ENCODE measurements at regions not wholly inside any gene's neighbourhood (a gene's known extent, or its start where the extent isn't known, plus 50 kb on each side); places are given as distances from the start of the nearest gene placed in this dataset.
A peak's percentile ranks its signal among the peaks of the same experiment; 100 is the strongest.

DNA sequence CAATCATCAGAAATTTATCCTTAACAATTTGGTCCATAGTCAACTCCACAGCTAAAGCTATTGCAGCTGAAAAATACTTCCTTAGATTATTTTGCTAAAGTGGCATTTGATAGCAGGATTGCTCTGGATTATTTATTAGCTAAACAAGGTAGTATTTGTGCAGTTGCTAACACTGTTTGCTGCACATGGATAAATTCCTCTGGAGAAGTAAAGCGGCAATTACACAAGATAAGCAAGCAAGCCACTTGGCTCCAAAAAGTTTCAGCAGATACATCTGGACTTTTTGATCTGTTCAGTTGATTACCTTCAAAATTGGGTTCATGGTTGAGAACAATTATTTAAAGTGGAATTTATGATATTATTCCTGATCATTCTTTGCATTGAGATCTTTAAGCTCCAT, 971.5 kb downstream of the C4orf33 start:
- no peaks in the 10 kb centered on the region for H3K9me3 ChIP-seq (ENCODE audit: low read length)
- H2AFZ ChIP-seq (ENCODE audit: low read depth, low read length): no peak overlapping the region
- TF ChIP-seq, protein P1, sequence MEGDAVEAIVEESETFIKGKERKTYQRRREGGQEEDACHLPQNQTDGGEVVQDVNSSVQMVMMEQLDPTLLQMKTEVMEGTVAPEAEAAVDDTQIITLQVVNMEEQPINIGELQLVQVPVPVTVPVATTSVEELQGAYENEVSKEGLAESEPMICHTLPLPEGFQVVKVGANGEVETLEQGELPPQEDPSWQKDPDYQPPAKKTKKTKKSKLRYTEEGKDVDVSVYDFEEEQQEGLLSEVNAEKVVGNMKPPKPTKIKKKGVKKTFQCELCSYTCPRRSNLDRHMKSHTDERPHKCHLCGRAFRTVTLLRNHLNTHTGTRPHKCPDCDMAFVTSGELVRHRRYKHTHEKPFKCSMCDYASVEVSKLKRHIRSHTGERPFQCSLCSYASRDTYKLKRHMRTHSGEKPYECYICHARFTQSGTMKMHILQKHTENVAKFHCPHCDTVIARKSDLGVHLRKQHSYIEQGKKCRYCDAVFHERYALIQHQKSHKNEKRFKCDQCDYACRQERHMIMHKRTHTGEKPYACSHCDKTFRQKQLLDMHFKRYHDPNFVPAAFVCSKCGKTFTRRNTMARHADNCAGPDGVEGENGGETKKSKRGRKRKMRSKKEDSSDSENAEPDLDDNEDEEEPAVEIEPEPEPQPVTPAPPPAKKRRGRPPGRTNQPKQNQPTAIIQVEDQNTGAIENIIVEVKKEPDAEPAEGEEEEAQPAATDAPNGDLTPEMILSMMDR (IDR thresholded peaks at IDR 0.05; ENCODE audit: poor library complexity, severe bottlenecking): no peak
- TF ChIP-seq POLR2AphosphoS5 (IDR thresholded peaks at IDR 0.05) (no peak), TAF1 (IDR thresholded peaks at IDR 0.05; ENCODE audit: low read depth) (no peak), MXI1 (conservative IDR thresholded peaks at IDR 0.05; ENCODE audit: poor library complexity, severe bottlenecking) (no peak)

GRCh38 chr4:130068072-130068471, 972.1 kb downstream of the C4orf33 start:
- Histone ChIP-seq H3K79me2 (replicated peaks; ENCODE audit: insufficient read depth, low read length) (no peaks in the 10 kb centered on the region), H3K4me3 (ENCODE audit: low read length) (no peak overlapping the region)

More for the DNA sequence above, 971.5 kb downstream of the C4orf33 start:
- Histone ChIP-seq H3K4me2 (ENCODE audit: low read length) (no peak overlapping the region), H3K79me2 (replicated peaks; ENCODE audit: insufficient read depth, low read length) (no peaks in the 10 kb centered on the region), H3K9me2 (ENCODE audit: insufficient read depth, low read length) (no peaks in the 10 kb centered on the region), H3K4me3 (ENCODE audit: low read length) (no peak overlapping the region), H3K36me3 (ENCODE audit: insufficient read depth, low read length) (no peaks in the 10 kb centered on the region), H3K27me3 (ENCODE audit: insufficient read depth, low read depth, low read length) (no peaks in the 10 kb centered on the region), H3F3A (ENCODE audit: insufficient read depth, low read length, poor library complexity, severe bottlenecking) (no peaks in the 10 kb centered on the region), H4K20me1 (ENCODE audit: insufficient read depth) (no peaks in the 10 kb centered on the region), H3K27ac (ENCODE audit: low read length) (no peak overlapping the region), H3K9ac (ENCODE audit: low read length) (no peak overlapping the region)

GRCh38 chr4:130071746-130072145, 975.8 kb downstream of the C4orf33 start:
- H3K27me3 ChIP-seq (ENCODE audit: insufficient read depth, low read depth, low read length): no peaks in the 10 kb centered on the region
- H3K4me2 ChIP-seq (ENCODE audit: low read length): peak overlapping the region; percentile 6
- H3K36me3 ChIP-seq (ENCODE audit: insufficient read depth, low read length): no peaks in the 10 kb centered on the region
- H3K9me2 ChIP-seq (ENCODE audit: insufficient read depth, low read length): no peaks in the 10 kb centered on the region
- H3K79me2 ChIP-seq (replicated peaks; ENCODE audit: insufficient read depth, low read length): no peaks in the 10 kb centered on the region
- H3K9me3 ChIP-seq (ENCODE audit: low read length): no peaks in the 10 kb centered on the region
- H3K27ac ChIP-seq (ENCODE audit: low read length): no peak overlapping the region
- no peak overlapping the region for H2AFZ ChIP-seq (ENCODE audit: low read depth, low read length)
- no peak overlapping the region for H3K4me3 ChIP-seq (ENCODE audit: low read length)
- no peak for TF ChIP-seq EZH2 (IDR thresholded peaks at IDR 0.05; ENCODE audit: borderline replicate concordance, insufficient read depth, low read length, poor library complexity, severe bottlenecking)
- TF ChIP-seq EP300 (conservative IDR thresholded peaks at IDR 0.05; ENCODE audit: poor library complexity, severe bottlenecking): no peak
- TF ChIP-seq, protein P1 (IDR thresholded peaks at IDR 0.05; ENCODE audit: poor library complexity, severe bottlenecking): no peak
- no peak for TF ChIP-seq SMC3 (conservative IDR thresholded peaks at IDR 0.05; ENCODE audit: poor library complexity)
- H3K9ac ChIP-seq (ENCODE audit: low read length): no peak overlapping the region
- no peaks in the 10 kb centered on the region for H4K20me1 ChIP-seq (ENCODE audit: insufficient read depth)
- H3F3A ChIP-seq (ENCODE audit: insufficient read depth, low read length, poor library complexity, severe bottlenecking): no peaks in the 10 kb centered on the region

More at GRCh38 chr4:130068072-130068471, 972.1 kb downstream of the C4orf33 start:
- TF ChIP-seq EP300 (conservative IDR thresholded peaks at IDR 0.05; ENCODE audit: poor library complexity, severe bottlenecking) (no peak), POLR2AphosphoS5 (IDR thresholded peaks at IDR 0.05) (no peak)
- Histone ChIP-seq H2AFZ (ENCODE audit: low read depth, low read length) (no peak overlapping the region), H3K9me2 (ENCODE audit: insufficient read depth, low read length) (no peaks in the 10 kb centered on the region), H3K27me3 (ENCODE audit: insufficient read depth, low read depth, low read length) (no peaks in the 10 kb centered on the region), H3K4me2 (ENCODE audit: low read length) (no peak overlapping the region), H3K36me3 (ENCODE audit: insufficient read depth, low read length) (no peaks in the 10 kb centered on the region), H4K20me1 (ENCODE audit: insufficient read depth) (no peaks in the 10 kb centered on the region), H3K9ac (ENCODE audit: low read length) (no peak overlapping the region), H3K9me3 (ENCODE audit: low read length) (no peaks in the 10 kb centered on the region), H3F3A (ENCODE audit: insufficient read depth, low read length, poor library complexity, severe bottlenecking) (no peaks in the 10 kb centered on the region), H3K27ac (ENCODE audit: low read length) (no peak overlapping the region)

All from neural cell (in vitro differentiated cells).